Psoas muscle (tissue), 7 donors: ENCODE measurements at regions not wholly inside any gene's neighbourhood (a gene's known extent, or its start where the extent isn't known, plus 50 kb on each side); places are given as distances from the start of the nearest gene placed in this dataset.

Source experiments
- ATAC-seq, 4 donors: fragments of 200-7000 bp; cut with Tn5 transposase; one replicate each; pipeline ENCODE4 v1.9.1; 2020; ENCODE audit warnings: moderate library complexity in 3 of 4, mild to moderate bottlenecking in 2 of 4
- DNase-seq, 2 donors: peaks; one replicate each; pipeline ENCODE4 v3.0.0-alpha.2; 2020
- H3K27ac ChIP-seq: fragments of 200-600 bp; one replicate; pipeline ENCODE4 v1.8.0; 2022
- H3K27me3 ChIP-seq, 3 donors: fragments of 200-600 bp in 1 of 3; one replicate each; pipeline versions ENCODE4 v1.6.1 to v1.8.0; 2013 to 2022; ENCODE audit warnings: low read length in 2 of 3, mild to moderate bottlenecking in 2 of 3, moderate library complexity in 1 of 3; ENCODE audit not compliant: insufficient read depth in 3 of 3
- H3K36me3 ChIP-seq, 2 donors: fragments of 200-600 bp in 1 of 2; one replicate each; pipeline versions ENCODE4 v1.6.1 to v1.8.0; 2013 to 2022; ENCODE audit warnings: low read depth in 1 of 2, mild to moderate bottlenecking in 1 of 2, moderate library complexity in 1 of 2; ENCODE audit not compliant: insufficient read depth in 1 of 2
- H3K4me1 ChIP-seq: fragments of 200-600 bp; one replicate; pipeline ENCODE4 v1.8.0; 2022
- H3K4me3 ChIP-seq: fragments of 200-600 bp; one replicate; pipeline ENCODE4 v1.8.0; 2022; ENCODE audit warnings: mild to moderate bottlenecking
- H3K9me3 ChIP-seq: fragments of 200-600 bp; one replicate; pipeline ENCODE4 v1.8.0; 2022
- WGBS, 3 donors: extraction: QIAGEN DNeasy Blood & Tissue Kit; methylation state at CpG; one replicate each; pipeline versions ENCODE4 v1.1.6 to v1.1.7; 2013; 5-methylcytosine and 5-hydroxymethylcytosine counted together
- intact Hi-C, 2 donors: fragments of 100-400 bp; cut with DNase I; formaldehyde crosslinking; loops; one replicate each; pipeline versions ENCODE4 v1.11.0 to v1.14.2; 2022
- TF ChIP-seq, protein P1 (sequence below): fragments of 200-600 bp; IDR thresholded peaks from one replicate; pipeline ENCODE4 v1.8.0; 2022; ENCODE audit warnings: antibody characterized with exemption
- donor health status: healthy with polysubstance abuse.
- donor health status: DM: no; HTN: no; CAD: no; lungs with moderate emphysema.
- donor health status: Bipolar disorder and iron deficiency.
- donor health status: healthy.
- donor health status: DM: yes; HTN: yes; CAD: no.
- donor health status: DM: no; HTN: no; CAD: no.
- donor health status: DM: yes; HTN: yes; CAD: no.

DNA sequence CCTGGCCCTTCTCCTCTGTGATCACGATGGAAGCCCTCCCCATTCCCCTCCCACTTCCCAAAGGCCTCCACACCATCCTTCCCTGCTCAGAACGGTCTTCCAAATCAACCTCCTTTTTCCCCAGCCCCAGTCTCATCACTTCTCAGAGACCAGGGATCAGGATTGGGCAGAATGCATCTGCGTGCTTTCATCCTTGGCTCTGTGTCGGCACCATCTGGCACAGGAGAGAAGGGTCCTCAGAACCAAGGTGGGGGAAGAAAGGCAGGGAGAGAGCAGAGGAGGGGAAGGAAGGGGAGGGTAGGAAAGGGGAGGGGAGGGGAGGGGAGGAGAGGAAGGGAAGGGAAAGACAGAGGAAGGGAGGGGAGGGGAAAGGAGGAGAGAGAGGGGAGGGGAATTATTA, 52.4 kb upstream of the FICD start:
- Histone ChIP-seq H3K4me3 (no peak overlapping the region), H3K27ac (no peak overlapping the region), H3K4me1 (no peaks in the 10 kb centered on the region), H3K9me3 (no peaks in the 10 kb centered on the region), H3K36me3 (no peaks in the 10 kb centered on the region), H3K27me3 (peaks cover 0 to 8% (median 4%) of the 10 kb centered on the region in 3 donors)
- TF ChIP-seq, protein P1, sequence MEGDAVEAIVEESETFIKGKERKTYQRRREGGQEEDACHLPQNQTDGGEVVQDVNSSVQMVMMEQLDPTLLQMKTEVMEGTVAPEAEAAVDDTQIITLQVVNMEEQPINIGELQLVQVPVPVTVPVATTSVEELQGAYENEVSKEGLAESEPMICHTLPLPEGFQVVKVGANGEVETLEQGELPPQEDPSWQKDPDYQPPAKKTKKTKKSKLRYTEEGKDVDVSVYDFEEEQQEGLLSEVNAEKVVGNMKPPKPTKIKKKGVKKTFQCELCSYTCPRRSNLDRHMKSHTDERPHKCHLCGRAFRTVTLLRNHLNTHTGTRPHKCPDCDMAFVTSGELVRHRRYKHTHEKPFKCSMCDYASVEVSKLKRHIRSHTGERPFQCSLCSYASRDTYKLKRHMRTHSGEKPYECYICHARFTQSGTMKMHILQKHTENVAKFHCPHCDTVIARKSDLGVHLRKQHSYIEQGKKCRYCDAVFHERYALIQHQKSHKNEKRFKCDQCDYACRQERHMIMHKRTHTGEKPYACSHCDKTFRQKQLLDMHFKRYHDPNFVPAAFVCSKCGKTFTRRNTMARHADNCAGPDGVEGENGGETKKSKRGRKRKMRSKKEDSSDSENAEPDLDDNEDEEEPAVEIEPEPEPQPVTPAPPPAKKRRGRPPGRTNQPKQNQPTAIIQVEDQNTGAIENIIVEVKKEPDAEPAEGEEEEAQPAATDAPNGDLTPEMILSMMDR = no peak
- intact Hi-C loops = no loop called here
- ATAC-seq (no peak), DNase-seq (no peak)
- 20 to 38% (median 36%) methylated on average over 4 of the region's 4 CpGs for WGBS, 3 donors

DNA sequence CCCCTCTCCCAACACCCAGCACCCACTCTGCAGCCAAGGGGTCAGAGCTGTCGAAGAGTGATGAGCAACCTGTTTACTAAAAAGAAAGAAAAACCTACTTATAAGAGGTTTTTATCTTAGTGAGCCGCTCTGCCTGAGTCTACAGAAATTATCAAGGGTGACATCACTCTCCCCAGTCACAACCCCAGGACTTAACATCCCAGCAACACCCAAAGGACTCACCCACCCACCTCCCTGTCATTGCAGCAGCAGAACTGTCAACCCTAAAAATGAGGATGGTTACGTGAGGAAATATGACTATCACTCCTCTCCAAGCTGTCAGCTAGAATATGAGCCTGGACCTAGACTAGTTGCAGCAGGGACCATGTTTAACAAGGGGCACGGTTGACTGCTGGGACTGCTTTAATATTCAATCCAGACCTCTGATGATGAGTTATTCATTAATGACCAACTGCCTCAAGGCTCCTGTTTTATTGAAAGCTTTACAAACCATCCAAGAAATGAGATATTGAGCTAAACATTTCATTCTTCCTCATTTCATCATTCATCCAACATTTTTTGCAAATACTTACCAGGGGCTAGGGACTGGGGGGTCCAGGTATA, 53.9 kb upstream of the FICD start:
- TF ChIP-seq, protein P1 = no peak
- Histone ChIP-seq H3K4me3 (no peak overlapping the region), H3K27me3 (peaks cover 0 to 8% (median 6%) of the 10 kb centered on the region in 3 donors), H3K36me3 (no peaks in the 10 kb centered on the region), H3K27ac (no peak overlapping the region), H3K9me3 (no peaks in the 10 kb centered on the region), H3K4me1 (no peaks in the 10 kb centered on the region)
- WGBS, 3 donors = 71 to 82% (median 72%) methylated on average over 4 of the region's 4 CpGs
- intact Hi-C loops = no loop called here
- DNase-seq (no peak), ATAC-seq (no peak)

DNA sequence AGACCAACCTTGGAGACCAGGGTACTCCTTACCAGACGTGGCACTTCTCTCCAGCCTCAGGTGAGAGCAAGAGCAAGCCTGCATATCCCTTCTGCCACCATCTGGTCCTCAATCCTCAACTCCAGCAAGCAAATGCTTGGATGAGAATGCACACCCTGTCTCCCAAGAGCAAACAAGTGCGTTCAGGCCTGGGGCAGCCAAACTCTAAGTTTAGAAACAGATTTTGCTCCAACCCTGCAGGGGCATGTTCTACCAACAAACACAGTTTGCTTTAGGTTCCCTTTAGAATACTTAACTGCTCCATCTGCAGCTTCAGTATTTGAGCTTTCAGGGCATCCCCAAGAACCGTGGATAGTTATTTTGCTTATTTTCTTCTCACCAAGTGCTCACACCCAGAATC, 55.9 kb upstream of the FICD start:
- TF ChIP-seq, protein P1 = no peak
- no peak for ATAC-seq
- Histone ChIP-seq H3K27ac (no peak overlapping the region), H3K4me3 (no peak overlapping the region), H3K27me3 (peaks cover 2 to 6% (median 4%) of the 10 kb centered on the region in 3 donors), H3K4me1 (no peaks in the 10 kb centered on the region), H3K36me3 (no peaks in the 10 kb centered on the region), H3K9me3 (no peaks in the 10 kb centered on the region)
- DNase-seq = no peak
- intact Hi-C loops = loop anchor here in 1 of 2 donors (10.0 kb wide), 1 partner anchor 224 kb away; no protein-coding TSS in a partner anchor
- whole genome bisulfite sequencing, 3 donors = 30 to 45% (median 43%) methylated on average over 3 of the region's 3 CpGs

DNA sequence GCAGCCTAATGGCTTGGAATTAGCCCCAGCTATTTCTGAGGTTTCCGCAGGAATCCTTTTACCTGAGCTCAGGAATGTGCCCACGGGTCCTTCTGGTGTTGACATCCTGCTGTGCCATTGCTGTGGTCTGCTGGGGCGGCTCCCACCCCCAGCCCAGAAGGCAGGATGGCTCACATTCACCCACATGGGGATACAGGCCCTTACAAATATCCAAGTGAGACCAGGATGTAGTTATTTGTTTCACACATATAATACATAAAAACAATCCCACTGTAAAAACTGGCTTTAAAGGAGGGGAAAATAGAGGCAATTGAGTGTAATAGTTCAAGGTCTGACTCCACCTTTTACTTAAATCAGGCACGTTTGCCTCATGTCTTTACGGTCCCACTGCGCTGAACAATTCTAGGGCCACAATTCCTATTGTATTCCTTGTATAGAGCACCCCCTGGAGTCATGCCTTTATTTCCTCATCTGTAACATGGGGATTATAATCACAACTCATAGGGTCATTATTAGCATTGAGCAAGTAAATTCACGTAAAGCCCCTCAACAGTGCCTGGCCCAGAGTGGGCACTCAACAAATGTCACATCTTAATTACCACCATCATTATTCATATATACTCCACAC, 57.2 kb upstream of the FICD start:
- Histone ChIP-seq H3K36me3 (no peaks in the 10 kb centered on the region), H3K27me3 (peaks cover 2 to 4% (median 4%) of the 10 kb centered on the region in 3 donors), H3K27ac (no peak overlapping the region), H3K4me3 (no peak overlapping the region), H3K9me3 (no peaks in the 10 kb centered on the region), H3K4me1 (no peaks in the 10 kb centered on the region)
- intact Hi-C loops = loop anchor here in 1 of 2 donors (10.0 kb wide), 1 partner anchor 223 kb away; no protein-coding TSS in a partner anchor
- 38 to 49% (median 43%) methylated on average over 7 of the region's 7 CpGs for WGBS, 3 donors
- ATAC-seq = no peak
- TF ChIP-seq, protein P1 = no peak
- DNase-seq = no peak
